Skeletal muscle tissue (tissue), 3 donors: ENCODE measurements at regions not wholly inside any gene's neighbourhood (a gene's known extent, or its start where the extent isn't known, plus 50 kb on each side); places are given as distances from the start of the nearest gene placed in this dataset.

Experiments
- H3K27ac ChIP-seq: one replicate; pipeline ENCODE4 v1.7.0; 2013; ENCODE audit warnings: mild to moderate bottlenecking, low read depth, low read length, inconsistent platforms
- H3K27me3 ChIP-seq, 3 donors: one replicate each; pipeline ENCODE4 v1.7.0; 2013; ENCODE audit warnings: low read length in 3 of 3; ENCODE audit not compliant: control insufficient read depth in 3 of 3, insufficient read depth in 3 of 3
- H3K36me3 ChIP-seq, 3 donors: one replicate each; pipeline ENCODE4 v1.7.0; 2013; ENCODE audit warnings: low read length in 3 of 3; ENCODE audit not compliant: control insufficient read depth in 3 of 3, insufficient read depth in 3 of 3
- H3K4me1 ChIP-seq, 3 donors: one replicate each; pipeline ENCODE4 v1.7.0; 2013; ENCODE audit warnings: low read length in 3 of 3, mild to moderate bottlenecking in 3 of 3; ENCODE audit not compliant: control insufficient read depth in 3 of 3, insufficient read depth in 3 of 3
- H3K4me3 ChIP-seq, 3 donors: one replicate each; pipeline ENCODE4 v1.7.0; 2013; ENCODE audit warnings: low read length in 3 of 3
- H3K9ac ChIP-seq, 3 donors: one replicate each; pipeline ENCODE4 v1.7.0; 2013; ENCODE audit warnings: low read length in 3 of 3, mild to moderate bottlenecking in 3 of 3, moderate library complexity in 2 of 3, low read depth in 1 of 3
- H3K9me3 ChIP-seq, 3 donors: one replicate each; pipeline ENCODE4 v1.7.0; 2013; ENCODE audit warnings: low read length in 3 of 3; ENCODE audit not compliant: control insufficient read depth in 3 of 3
- donor health status: Osteomylitis.

DNA sequence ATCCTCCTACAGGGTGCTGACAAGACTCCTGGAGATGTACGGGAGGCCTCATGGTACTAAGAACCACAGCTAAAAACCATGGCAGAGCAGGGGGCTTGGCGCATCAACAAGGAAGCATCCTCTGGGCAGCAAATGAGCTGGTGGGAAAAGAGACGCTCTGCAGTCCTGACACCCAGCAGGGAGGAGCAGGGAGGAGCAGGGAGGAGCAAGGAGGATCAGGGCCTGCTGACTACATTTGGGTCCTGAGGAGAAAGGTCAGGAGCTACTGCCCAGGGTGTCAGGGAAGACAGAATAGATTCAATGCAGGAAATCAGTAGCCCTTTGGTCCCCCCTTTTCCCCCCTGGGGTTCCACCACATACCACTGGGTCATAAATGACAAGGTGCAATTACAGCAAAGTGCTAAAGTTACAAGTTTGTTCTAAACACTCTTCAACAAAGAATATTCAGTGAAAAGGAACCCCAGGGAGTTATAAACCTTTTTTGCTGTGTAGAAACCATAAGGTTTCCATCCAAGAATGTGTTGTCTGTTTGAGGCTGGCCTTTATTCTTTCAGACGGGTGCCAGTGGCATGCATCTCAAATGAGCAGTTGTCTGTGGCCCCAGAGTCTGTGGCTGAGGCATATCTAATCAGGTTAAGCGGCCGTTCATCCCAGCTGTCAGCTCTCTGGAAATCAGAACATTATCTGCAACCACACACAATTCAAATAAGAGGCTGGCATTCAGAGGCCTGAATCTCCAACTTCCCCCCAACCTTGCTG is 325.0 kb downstream of the CDC5L start:
- H3K27ac ChIP-seq = no peak overlapping the region
- H3K9ac ChIP-seq = no peak overlapping the region
- H3K4me3 ChIP-seq = no peak overlapping the region
- H3K4me1 ChIP-seq = peaks cover 0 to 5% (median 3%) of the 10 kb centered on the region in 3 donors
- no peaks in the 10 kb centered on the region for H3K36me3 ChIP-seq
- no peaks in the 10 kb centered on the region for H3K9me3 ChIP-seq
- peaks cover 0 to 3% (median 0%) of the 10 kb centered on the region in 3 donors for H3K27me3 ChIP-seq

DNA sequence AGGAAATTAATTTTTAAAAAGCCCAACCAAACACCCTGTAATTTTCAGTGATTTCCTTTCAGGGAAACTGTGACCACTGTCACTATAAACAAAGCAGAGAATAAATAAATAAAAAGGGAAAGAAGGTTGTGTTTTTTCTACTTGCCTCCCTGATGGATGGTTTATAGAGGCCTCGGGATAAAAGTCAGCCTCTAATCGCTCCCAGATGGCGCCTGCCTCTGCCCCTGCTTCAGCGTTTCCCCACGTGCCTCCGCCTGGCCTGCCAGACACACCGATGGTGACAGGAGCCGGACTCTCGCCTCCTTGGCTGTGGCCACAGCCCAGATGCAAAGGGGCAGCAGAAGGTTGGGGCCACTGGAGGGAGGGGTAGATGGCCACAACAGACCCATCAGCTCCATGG is 327.7 kb downstream of the CDC5L start:
- Histone ChIP-seq H3K4me3 (no peak overlapping the region), H3K27me3 (peaks cover 0 to 3% (median 0%) of the 10 kb centered on the region in 3 donors), H3K4me1 (peaks cover 0 to 5% (median 3%) of the 10 kb centered on the region in 3 donors), H3K27ac (no peak overlapping the region), H3K9me3 (no peaks in the 10 kb centered on the region), H3K9ac (no peak overlapping the region), H3K36me3 (no peaks in the 10 kb centered on the region)

DNA sequence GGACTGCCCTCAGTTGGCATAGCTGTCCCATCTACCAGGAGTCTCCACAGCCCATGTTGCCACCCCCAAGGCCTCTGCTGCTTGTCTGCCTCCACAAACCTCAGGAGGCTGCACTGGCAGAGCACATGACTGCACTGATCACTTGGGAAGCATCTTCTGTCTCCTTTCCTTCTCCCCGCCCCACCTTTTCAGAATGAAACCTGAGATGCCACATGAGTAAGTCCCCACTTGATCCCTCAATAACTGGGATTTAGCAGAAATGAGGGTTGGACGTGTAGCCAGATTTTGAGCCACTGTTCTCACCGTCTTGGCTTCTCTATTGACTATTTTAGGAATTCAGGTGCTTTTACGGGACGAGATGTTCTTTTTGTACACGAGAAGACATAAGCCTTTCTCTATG is 328.4 kb downstream of the CDC5L start:
- peaks cover 0 to 5% (median 3%) of the 10 kb centered on the region in 3 donors for H3K4me1 ChIP-seq
- no peak overlapping the region for H3K4me3 ChIP-seq
- no peaks in the 10 kb centered on the region for H3K36me3 ChIP-seq
- H3K9ac ChIP-seq = no peak overlapping the region
- no peaks in the 10 kb centered on the region for H3K9me3 ChIP-seq
- H3K27ac ChIP-seq = no peak overlapping the region
- peaks cover 0 to 3% (median 0%) of the 10 kb centered on the region in 3 donors for H3K27me3 ChIP-seq

DNA sequence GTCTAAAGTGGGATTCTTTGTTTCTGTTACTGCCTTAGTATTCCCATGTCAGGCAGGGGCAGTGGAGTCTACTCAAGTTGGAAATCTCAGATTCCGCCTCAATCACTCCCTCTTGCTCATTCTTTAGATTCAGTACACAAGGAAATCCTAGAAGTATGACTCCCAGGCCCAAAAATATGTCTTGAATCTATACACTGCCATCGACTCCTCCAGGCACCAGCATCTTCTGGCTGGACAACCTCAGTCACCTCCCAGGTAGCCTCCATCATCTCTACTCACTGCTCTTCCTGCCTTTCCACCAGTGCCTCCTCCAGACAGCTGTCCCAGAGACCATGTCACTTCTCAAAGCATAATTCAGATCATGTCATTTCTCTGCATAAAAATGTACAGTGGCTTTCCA is 329.9 kb downstream of the CDC5L start:
- Histone ChIP-seq H3K27ac (no peak overlapping the region), H3K27me3 (peaks cover 0 to 3% (median 0%) of the 10 kb centered on the region in 3 donors), H3K9me3 (no peaks in the 10 kb centered on the region), H3K36me3 (no peaks in the 10 kb centered on the region), H3K4me1 (peaks cover 0 to 5% (median 3%) of the 10 kb centered on the region in 3 donors), H3K4me3 (no peak overlapping the region), H3K9ac (no peak overlapping the region)

DNA sequence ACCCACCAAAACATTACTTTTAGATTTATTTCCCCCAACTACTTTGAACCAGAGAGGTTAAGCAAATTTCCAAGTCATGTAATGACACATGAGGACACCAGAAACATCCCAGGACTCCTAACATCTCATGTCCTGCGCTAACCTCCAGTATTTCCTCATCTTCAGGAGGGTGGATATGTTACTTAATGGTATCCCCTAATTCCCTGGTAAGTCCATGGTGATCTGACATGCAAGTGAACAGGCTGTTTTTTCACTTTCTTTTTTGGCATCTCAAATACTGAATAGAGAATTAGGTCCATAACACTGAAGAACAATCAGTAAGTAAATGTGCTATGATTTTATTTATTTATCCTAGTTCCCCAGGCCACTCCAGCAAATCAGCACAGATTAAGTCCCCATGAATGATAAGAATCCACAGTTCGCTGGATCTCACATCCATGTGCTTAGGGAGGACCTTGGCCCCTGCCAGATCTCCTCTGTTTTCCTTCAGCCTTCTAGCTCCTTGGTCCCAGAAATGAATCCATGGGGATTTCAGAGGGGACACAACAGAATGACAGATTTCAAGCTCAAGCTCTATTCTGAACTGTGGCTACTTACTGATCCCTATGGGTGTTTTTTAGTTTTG is 334.6 kb downstream of the CDC5L start:
- H3K27me3 ChIP-seq = peaks cover 0 to 4% (median 0%) of the 10 kb centered on the region in 3 donors
- H3K4me3 ChIP-seq = no peak overlapping the region
- no peaks in the 10 kb centered on the region for H3K9me3 ChIP-seq

DNA sequence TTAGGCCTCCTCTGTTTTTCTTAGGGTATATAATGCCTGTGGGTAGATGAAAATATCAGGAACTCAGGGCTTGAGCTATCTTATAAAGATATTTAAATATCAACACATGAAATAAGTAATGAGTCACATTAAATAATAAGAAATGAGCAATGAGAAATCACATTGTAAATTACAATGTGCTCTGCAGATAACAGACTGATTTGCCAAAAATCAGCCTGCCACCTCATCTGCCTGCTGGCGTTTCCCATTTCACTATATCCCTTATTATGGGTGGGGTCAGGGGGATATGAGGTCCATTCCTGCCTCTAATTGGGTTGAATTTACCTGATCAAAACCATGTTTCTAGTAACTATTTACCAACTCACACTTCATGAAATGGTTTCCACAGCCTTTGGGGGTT is 335.2 kb downstream of the CDC5L start:
- Histone ChIP-seq H3K27me3 (peaks cover 0 to 4% (median 0%) of the 10 kb centered on the region in 3 donors), H3K9ac (no peak overlapping the region), H3K4me1 (no peaks in the 10 kb centered on the region), H3K4me3 (no peak overlapping the region), H3K9me3 (no peaks in the 10 kb centered on the region), H3K27ac (no peak overlapping the region), H3K36me3 (no peaks in the 10 kb centered on the region)

More for the DNA sequence above, 334.6 kb downstream of the CDC5L start:
- H3K4me1 ChIP-seq = no peaks in the 10 kb centered on the region
- no peaks in the 10 kb centered on the region for H3K36me3 ChIP-seq
- H3K9ac ChIP-seq = no peak overlapping the region
- no peak overlapping the region for H3K27ac ChIP-seq

DNA sequence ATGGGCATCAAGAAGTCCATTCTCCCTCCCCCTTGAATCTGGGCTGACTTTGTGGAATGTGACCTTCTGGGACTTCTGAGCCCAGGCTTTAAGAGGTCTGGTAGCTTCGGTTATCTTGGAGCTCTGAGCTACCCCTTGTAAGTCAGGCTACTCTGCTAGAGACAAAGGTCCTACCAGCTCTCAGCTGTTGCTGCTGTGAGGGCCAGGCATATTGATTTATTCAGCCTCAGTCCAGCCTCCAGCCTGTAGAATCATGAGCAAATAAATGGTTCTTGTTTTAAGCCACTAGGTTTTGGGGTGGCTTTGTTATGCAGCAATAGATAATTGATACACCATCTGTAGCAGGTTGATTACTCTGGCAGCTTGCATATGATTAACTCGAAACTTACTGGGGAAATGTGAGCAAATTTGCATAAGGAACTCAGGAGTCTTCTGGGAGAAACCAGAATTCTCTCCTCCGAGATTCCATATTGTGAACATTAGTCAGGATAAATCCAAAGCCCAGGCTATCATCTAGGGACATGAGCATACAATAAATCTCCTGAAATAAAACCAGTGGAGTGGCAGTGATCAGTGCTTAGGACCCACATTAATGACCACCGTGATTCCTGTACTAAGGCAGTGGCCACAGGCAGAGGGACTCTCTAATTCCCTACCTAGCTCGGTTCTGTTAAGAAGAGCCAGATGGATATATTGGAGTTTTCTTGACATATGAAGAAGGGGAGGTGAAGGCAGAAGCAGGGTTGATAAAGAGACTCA is 336.1 kb downstream of the CDC5L start:
- H3K36me3 ChIP-seq = no peaks in the 10 kb centered on the region
- H3K9ac ChIP-seq = no peak overlapping the region
- no peak overlapping the region for H3K4me3 ChIP-seq
- H3K9me3 ChIP-seq = no peaks in the 10 kb centered on the region
- H3K27me3 ChIP-seq = peaks cover 0 to 4% (median 0%) of the 10 kb centered on the region in 3 donors
- no peak overlapping the region for H3K27ac ChIP-seq
- no peaks in the 10 kb centered on the region for H3K4me1 ChIP-seq

DNA sequence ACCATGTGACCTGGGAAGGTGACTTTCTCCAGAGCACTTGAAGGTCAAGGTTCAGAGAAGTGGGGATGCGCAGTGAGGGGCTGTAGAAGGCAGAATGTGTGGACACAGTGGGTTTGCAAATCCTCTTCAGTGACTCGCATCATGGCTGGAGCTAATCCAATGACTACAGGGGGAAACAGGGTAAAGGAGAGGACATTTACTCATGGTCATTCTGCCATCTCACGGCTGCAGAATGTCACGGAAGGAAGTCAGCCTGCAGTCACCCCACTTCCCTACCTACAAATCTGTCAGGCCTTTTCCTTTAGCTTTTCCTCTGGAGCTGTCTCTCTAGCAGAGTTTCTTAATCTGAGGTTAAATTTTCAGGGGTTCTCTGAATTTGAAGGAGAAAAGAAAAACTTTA is 337.6 kb downstream of the CDC5L start:
- H3K27me3 ChIP-seq = peaks cover 0 to 4% (median 0%) of the 10 kb centered on the region in 3 donors
- H3K27ac ChIP-seq = no peak overlapping the region
- H3K9me3 ChIP-seq = no peaks in the 10 kb centered on the region
- no peaks in the 10 kb centered on the region for H3K36me3 ChIP-seq
- H3K4me3 ChIP-seq = no peak overlapping the region
- no peaks in the 10 kb centered on the region for H3K4me1 ChIP-seq
- H3K9ac ChIP-seq = no peak overlapping the region

DNA sequence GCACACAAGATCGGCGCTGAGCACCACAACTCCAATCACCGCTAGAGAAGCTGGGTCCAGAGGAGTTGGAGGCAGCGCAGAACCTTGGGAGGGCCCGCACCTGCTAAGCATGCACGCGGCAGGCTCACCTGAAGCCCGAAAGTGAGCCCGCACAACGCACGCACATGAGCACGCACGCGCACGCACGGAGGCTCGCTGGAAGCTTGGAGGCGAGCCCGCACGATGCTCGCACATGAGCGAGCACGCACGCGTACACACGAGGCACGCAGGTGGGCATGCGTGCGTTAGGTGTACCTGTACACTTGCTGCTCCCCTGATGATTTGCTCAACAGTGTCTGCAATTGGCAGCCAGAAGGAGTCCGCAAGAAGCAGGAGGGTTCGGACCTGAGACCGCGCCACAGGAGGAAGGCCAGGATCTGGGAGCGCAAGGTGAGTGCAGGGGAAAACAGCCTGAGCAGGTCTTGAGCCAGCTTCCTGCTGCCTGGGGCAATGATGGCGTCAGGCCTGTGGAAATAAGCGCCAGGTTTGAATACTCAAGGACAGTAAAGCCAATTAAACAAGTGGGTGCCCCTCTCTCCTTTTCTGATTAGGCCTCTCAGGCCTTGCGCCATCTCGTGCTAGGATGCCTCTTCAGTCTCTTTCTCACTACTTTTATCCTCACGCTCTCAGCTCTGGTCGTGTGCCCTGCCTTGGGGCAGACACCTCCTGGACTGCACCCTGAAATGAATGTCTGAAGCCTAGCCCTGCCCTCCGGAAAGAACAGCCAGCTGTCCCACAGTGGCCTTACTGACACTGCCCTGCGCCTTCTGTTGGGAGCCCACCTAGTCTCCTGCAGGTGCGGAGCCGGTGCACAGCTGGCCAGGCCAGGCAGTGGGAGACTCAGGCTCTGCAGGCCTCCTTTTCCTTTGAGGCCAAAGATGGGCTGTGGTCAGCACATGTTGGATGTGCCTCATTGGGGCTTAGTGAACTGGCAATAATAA is 340.4 kb downstream of the CDC5L start:
- no peak overlapping the region for H3K27ac ChIP-seq
- H3K4me1 ChIP-seq = peaks cover 12 to 15% (median 13%) of the 10 kb centered on the region in 3 donors
- H3K9me3 ChIP-seq = no peaks in the 10 kb centered on the region
- H3K9ac ChIP-seq = no peak overlapping the region
- H3K4me3 ChIP-seq = no peak overlapping the region
- H3K36me3 ChIP-seq = no peaks in the 10 kb centered on the region
- peaks cover 0 to 4% (median 0%) of the 10 kb centered on the region in 3 donors for H3K27me3 ChIP-seq
